ENCODE measurements at regions not wholly inside any gene's neighbourhood (a gene's known extent, or its start where the extent isn't known, plus 50 kb on each side); places are given as distances from the start of the nearest gene placed in this dataset.
"Not testable (repeated sequence)": the region's sequence is repeated elsewhere in the genome, so short reads cannot be mapped to it uniquely, and the experiment has no call there.

DNA sequence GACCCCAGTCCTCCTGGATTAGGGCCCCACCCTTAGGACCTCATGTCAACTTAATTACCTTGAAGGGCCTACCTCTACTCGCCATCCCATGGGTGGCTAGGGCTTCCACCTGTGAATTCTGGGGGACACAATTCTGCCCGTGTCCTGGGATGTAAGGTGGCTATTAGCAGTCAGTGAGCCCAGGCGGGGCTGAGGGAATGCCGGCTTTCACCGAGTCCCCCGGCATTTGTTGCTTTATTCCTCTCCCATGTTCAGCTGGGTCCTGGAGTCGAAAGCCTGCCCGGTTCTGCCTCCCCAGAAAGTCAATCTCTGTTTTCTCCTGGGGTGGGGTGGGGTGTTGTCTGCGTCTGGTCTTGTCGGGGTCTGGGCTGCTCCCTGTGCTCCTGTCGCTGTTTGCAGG is 125.6 kb downstream of the GLRX3 start:
- no peak for DNase-seq (ENCODE audit: low read depth)

- no peak for DNase-seq (ENCODE audit: low read depth)
Measured at GRCh38 chr10:130263289-130263688, 127.1 kb downstream of the GLRX3 start.

DNA sequence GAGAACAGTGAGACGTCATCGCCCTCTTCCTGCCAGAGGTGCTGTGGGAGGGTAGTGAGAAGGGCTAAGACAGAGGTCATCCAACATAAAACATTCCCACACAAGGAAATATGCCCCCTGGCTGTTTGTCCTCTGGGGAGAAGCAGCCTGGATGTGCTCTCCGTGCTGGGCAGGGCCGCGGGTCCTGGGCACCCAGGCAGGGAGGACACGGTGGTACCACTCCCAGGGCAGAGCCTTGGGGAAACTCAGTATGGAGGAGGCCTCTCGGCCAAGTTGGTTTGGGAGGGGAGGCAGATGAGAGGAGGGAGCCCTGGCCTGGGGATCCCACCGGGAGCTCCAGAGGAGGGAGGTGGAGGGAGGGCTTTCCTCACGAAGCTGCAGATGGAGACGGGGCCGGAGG is 129.4 kb downstream of the GLRX3 start:
- no peak for DNase-seq (ENCODE audit: low read depth)

GRCh38 chr10:130282492-130283218 is 146.5 kb downstream of the GLRX3 start:
- DNase-seq (ENCODE audit: low read depth), result no peak

GRCh38 chr10:130283219-130283545 is 147.0 kb downstream of the GLRX3 start:
- no peak for DNase-seq (ENCODE audit: low read depth)

- not testable (repeated sequence) for DNase-seq (ENCODE audit: low read depth)
Measured at GRCh38 chr10:130295761-130296160, 159.6 kb downstream of the GLRX3 start.

GRCh38 chr10:130300608-130301020 is 164.4 kb downstream of the GLRX3 start:
- DNase-seq (ENCODE audit: low read depth), result no peak

- no peak for DNase-seq (ENCODE audit: low read depth)
Measured at GRCh38 chr10:130301021-130301892, 165.1 kb downstream of the GLRX3 start.

DNA sequence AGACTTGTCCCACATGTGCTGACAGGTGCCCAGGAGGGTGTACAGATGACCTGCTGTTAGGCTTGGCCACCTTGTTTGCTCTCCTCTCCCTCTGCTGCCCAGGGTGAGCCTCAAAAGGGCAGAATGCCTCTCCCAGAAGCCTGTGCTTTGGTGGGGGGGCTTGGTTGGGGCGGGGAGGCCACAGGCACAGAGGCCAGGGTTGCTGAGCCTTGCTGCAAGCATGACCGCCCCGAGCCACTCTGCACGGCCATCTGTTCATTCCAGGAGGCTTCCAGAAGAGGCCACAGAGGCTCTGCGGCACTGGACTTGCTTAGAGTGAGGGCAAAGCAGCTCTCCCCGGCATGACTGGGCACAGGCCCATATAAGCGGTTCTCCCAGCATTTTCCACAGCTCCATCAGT is 190.8 kb downstream of the GLRX3 start:
- no peak for DNase-seq (ENCODE audit: low read depth)

DNA sequence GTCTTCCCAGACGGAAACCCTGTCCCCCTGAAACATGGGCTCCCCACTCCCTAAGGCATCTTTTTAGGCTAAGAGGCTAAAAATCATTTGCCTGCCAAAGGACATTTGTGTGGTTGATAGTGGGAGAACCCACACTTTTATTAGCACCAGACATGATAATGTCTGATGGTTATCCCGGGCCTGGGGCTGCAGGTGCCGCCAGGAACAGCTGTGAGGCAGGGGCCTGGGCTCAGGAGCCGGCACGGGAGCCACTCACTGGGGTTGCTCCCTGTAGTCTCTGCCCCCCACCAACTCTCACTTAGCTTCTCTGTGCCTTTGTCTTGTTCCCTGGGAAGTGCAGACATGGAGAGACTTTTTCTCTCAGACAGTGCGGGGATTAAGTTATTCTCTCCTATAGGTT is 193.6 kb downstream of the GLRX3 start:
- DNase-seq (ENCODE audit: low read depth), result no peak

DNA sequence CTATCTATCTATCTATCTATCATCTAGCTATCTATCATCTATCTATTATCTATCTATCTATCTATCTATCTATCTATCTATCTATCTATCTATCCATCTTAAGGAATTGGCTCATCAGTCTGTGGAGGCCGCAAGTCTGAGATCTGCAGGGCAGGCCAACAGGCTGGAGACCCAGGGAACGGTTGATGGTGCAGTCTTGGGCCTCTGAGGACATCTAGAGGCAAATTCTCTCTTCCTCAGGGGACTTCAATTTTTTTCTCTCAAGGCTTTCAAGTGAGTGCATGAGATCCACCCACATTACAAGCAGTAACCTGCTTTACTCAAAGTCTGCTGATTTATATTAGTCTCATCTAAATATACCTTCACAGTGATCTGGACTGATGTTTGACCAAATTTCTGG is 197.0 kb downstream of the GLRX3 start:
- DNase-seq (ENCODE audit: low read depth), result no peak

DNA sequence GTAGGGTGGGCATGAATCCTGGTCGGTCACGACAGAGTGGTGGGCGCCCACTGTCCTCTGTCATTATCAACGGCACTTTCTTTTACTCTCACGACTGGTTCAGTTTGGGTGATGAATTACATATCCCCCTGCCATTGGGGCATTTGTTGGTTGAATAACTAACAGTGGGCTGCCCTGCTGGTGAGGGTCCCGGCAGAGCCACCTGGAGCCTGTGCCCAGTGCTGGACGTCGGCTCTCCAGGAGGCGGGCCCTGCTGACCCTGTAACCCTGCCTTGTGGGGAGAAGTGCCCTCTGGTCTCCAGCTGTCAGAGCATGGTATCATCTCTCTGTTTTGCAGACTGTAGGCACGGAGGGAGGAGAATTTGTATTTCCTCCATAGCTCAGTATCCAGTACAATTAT is 199.1 kb downstream of the GLRX3 start:
- DNase-seq (ENCODE audit: low read depth), result no peak

DNA sequence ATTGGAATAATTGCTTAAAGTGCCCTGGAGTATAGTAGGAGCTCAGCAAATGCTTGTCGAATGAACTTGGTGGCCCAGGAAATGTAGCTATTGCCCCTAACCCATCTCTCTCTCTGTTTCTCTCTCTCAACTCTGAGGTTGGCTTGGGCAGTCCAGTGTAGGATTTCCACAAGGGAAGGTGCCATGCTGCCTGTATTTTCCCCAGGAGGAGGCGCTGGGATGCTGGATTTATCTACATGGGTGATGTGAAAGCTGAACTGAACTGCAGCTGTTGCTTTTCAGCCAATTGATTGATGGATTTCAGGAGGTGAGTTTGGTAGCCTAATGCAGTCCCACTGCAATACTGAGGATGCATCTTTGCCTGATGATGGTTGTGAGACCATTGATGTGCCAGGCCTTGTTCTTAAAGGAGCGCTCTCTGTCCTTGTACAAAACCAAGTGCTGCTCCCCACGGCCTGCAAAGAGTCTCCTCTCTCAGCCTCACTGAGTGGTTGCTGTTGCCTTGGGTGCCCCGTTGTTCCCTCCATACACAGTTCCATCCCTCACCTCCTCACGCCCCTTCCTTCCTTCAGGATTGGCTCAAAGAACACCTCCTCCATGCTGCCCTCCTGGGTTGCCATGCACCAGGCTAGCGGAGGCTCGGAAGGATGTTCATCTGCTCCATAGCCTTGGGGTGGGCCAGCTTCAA is 200.6 kb downstream of the GLRX3 start:
- no peak for DNase-seq (ENCODE audit: low read depth)

DNA sequence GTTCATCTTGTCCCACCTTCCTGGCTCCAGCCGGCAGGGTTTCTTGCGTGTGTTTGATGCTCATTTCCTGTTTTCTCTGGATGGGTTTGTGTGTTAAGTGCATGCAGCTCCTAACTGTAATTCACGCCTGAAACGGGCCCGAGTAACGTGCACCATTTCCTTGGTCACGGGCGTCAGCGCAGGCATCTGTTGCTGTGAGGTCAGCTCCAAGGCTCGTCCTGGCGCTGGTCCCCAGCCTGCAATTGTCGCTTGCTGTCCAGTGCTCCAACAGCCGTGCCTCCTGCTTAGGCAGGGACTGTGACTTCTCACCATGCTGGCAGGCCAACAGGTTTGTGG is 201.1 kb downstream of the GLRX3 start:
- DNase-seq (ENCODE audit: low read depth), result no peak

DNA sequence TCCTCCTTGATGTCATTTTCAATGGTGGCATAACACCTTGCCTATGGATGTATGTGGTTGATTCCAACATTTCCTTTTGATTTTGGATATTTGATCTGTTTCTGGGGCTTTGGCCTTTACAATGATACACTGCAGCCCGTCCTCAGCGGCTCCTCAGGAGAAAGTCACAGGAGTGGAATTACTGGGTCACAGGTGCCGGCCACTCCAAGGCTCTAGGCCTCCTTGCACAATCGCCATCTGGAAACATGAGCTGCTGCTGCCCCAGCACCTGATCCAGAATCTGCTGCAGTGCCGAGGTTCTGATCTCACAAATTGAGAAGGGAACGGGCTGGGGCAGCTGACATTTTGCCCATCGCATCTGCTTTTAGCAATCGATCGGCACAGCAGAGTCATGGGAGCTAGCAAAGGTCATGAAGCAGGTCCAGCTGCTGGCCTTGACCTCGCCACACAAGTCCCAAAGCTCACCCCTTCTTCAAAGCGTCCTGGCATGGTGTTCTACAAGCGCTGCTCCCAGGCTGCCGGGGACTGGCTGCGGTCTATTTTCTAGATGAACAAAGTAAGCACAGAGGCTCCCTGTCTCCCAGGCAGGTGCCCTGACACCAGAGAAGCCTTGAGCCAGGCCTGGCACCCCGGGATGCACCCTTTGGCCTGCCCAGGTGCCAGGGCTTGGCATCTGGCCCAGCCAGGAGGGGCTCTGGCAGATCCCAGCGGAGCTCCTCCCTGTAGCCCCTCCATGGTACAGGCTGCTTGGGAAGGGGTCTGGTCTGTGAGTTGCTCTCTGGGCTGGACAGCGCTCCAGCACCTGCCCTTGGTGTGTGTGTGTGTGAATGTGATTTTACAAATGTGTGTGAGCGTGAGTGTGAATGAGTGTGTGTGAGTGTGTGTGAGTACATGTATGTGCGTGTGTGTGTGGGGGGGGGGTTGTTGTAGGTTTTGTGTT is 201.8 kb downstream of the GLRX3 start:
- DNase-seq (ENCODE audit: low read depth), result no peak

GRCh38 chr10:130338636-130339024 is 202.4 kb downstream of the GLRX3 start:
- DNase-seq (ENCODE audit: low read depth), result no peak

DNA sequence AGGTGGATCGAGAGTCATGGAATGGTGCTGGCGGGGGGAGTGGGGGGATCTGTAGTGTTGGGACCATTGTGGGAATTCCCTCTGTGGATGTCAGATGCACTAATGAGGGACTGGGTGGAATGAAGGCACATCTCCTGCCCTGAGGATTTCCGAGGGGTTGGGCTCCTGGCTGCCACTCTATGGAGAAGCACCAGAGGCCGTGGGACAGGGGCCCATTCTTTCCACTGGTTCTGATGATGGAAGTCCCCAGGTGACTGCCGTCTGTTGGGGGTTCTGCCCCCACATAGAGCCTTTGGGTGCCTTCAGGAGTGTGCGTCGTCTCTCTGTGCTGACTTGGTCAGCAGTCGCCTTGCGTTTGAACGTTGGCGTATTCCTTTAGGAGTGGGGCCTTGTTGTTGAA is 202.9 kb downstream of the GLRX3 start:
- no peak for DNase-seq (ENCODE audit: low read depth)

- DNase-seq (ENCODE audit: low read depth), result no peak
Measured at GRCh38 chr10:130339911-130340310, 203.7 kb downstream of the GLRX3 start.

DNA sequence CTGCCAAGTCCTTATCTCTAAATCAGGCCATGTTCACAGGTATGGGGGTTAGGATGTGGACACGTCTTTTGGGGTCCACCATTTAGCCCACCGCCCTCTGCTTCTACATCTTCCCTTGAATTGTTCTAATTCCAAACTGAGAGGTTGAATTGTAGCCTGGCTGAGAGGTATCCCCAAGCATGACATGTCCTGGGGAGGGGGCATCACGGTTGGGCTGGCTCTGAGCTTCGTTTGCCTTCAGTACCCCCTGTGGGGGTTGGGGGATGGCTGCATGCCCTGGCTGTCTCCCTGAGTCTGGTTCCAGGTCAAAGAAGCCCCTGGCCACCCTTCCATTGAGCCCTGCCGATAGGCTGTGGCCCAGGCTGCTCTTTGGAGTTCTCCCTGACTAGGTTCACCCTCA is 204.6 kb downstream of the GLRX3 start:
- no peak for DNase-seq (ENCODE audit: low read depth)

GRCh38 chr10:130341356-130341755 is 205.2 kb downstream of the GLRX3 start:
- no peak for DNase-seq (ENCODE audit: low read depth)

DNA sequence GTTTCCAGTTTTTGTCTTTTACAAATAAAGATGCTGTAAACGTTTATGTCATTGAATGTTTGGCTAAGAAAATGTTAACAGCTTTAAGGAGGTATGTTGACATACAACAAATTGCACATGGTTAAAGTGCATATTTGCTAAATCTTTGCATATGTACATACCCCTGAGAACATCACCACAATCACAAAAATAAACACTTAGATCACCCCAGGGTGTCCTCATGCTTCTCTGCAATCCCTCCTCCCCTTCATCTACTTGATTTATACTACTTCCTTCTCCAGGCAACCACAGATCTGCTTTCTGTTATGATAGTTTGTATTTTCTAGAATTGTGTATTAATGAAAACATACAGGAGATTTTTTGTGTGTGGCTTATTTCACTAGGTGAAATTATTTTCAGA is 209.5 kb downstream of the GLRX3 start:
- no peak for DNase-seq (ENCODE audit: low read depth)

DNA sequence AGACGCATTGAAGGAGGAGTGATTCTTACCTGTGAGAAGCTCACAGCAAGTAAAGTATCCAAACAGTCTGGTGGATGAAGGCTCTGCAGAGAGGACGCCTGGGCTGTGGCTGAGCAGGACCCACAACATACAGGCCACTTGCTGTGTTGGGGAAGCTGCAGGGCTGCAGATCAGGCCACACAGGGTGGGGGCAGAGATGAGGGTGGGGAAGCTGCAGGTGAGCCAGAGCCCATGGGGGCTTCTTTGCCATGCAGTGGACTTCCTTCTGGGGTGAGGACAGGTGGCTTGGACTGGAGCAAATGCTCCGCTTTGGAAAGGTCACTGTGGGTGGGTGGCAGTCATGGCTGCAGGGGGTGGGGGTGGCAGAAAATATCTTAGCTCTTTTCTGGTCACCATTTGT is 214.8 kb downstream of the GLRX3 start:
- DNase-seq (ENCODE audit: low read depth), result no peak
